ENCODE measurements at regions not wholly inside any gene's neighbourhood (a gene's known extent, or its start where the extent isn't known, plus 50 kb on each side); places are given as distances from the start of the nearest gene placed in this dataset.

- TF ChIP-seq HOXB13 (CRISPR knock-in tag; IDR thresholded peaks at IDR 0.05; ENCODE audit: low read depth) (no peak), EP300 (IDR thresholded peaks at IDR 0.05) (no peak), CTCF (IDR thresholded peaks at IDR 0.05) (no peak), REST (IDR thresholded peaks at IDR 0.05) (no peak), HMGXB4 (CRISPR knock-in tag; IDR thresholded peaks at IDR 0.05; ENCODE audit: borderline replicate concordance) (no peak), SMC3 (IDR thresholded peaks at IDR 0.05) (no peak), POLR2A (IDR thresholded peaks at IDR 0.05; ENCODE audit: low read length) (no peak)
Observed at GRCh38 chr16:52785653-52786052, 238.7 kb upstream of the TOX3 start.

Measured in A549 (cell line).